ENCODE measurements at regions not wholly inside any gene's neighbourhood (a gene's known extent, or its start where the extent isn't known, plus 50 kb on each side); places are given as distances from the start of the nearest gene placed in this dataset.

- no peak for DNase-seq (ENCODE audit: low spot score)
- Histone ChIP-seq H3K27ac (peak overlapping the region in 1 of 2 donors; percentile 28), H3K4me3 (no peak overlapping the region), H3K4me1 (peaks cover 0 to 10% of the 10 kb centered on the region in 2 donors), H3K27me3 (no peaks in the 10 kb centered on the region), H3K36me3 (no peaks in the 10 kb centered on the region), H3K9me3 (no peaks in the 10 kb centered on the region)
- TF ChIP-seq, protein P1, sequence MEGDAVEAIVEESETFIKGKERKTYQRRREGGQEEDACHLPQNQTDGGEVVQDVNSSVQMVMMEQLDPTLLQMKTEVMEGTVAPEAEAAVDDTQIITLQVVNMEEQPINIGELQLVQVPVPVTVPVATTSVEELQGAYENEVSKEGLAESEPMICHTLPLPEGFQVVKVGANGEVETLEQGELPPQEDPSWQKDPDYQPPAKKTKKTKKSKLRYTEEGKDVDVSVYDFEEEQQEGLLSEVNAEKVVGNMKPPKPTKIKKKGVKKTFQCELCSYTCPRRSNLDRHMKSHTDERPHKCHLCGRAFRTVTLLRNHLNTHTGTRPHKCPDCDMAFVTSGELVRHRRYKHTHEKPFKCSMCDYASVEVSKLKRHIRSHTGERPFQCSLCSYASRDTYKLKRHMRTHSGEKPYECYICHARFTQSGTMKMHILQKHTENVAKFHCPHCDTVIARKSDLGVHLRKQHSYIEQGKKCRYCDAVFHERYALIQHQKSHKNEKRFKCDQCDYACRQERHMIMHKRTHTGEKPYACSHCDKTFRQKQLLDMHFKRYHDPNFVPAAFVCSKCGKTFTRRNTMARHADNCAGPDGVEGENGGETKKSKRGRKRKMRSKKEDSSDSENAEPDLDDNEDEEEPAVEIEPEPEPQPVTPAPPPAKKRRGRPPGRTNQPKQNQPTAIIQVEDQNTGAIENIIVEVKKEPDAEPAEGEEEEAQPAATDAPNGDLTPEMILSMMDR (IDR thresholded peaks at IDR 0.05): no peak
Observed at GRCh38 chr6:2351807-2352431, 106.5 kb upstream of the GMDS start.

- Histone ChIP-seq H3K27ac (no peak overlapping the region), H3K36me3 (no peaks in the 10 kb centered on the region), H3K27me3 (no peaks in the 10 kb centered on the region), H3K4me1 (peaks cover 0 to 10% of the 10 kb centered on the region in 2 donors), H3K9me3 (no peaks in the 10 kb centered on the region), H3K4me3 (no peak overlapping the region)
- no peak for DNase-seq (ENCODE audit: low spot score)
- TF ChIP-seq, protein P1 (IDR thresholded peaks at IDR 0.05): no peak
Observed at GRCh38 chr6:2351090-2351489, 105.7 kb upstream of the GMDS start.

DNA sequence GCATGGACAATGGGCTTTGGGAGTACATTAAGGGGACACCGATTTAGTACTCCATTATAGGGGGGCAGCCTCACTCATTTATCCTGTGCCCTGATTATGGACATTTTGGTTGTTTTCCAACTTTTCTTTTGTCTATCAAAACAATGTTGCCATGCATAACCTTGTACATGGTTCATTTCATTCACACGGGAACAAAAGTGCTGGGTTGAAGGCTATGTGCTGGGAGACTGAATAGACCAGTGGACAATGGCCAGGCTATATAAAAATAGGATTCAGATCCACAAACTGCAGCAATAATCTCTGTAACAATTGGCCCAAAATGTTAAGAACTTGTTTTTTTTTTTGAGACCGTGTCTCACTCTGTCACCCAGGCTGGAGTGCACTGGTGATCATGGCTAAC lies 100.7 kb upstream of the GMDS start:
- no peak for DNase-seq (ENCODE audit: low spot score)
- H3K36me3 ChIP-seq: no peaks in the 10 kb centered on the region
- no peak overlapping the region for H3K27ac ChIP-seq
- no peaks in the 10 kb centered on the region for H3K4me1 ChIP-seq
- H3K9me3 ChIP-seq: no peaks in the 10 kb centered on the region
- no peaks in the 10 kb centered on the region for H3K27me3 ChIP-seq
- TF ChIP-seq, protein P1 (IDR thresholded peaks at IDR 0.05): no peak
- H3K4me3 ChIP-seq: no peak overlapping the region

DNA sequence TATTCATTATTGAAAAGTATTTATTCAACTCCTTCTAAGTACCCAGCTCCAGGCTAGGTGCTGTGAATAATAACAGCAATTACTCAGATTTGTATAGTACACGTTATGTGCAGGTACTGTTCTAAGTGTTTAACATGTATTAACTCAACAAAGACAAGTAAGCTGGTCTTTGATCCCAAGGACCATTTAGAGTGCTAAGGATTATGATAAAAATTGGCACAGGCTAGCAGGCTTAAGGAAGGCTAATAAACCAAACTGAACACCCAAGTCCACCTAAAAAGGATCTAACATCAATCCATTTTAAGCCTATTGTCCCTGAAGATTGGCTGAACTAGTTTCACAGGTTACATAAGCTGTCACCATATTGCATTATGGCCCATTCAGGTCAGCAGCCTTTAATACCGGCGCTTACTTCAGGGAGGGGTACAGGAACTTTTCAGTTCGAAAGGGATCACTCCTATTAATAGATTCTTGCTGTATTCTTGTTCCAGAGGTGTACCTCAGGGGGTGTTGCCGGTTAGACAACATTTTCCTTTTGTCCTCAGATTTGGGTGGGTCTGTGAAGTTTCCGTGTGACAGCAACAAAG lies 99.0 kb upstream of the GMDS start:
- Histone ChIP-seq H3K27ac (no peak overlapping the region), H3K27me3 (no peaks in the 10 kb centered on the region), H3K36me3 (no peaks in the 10 kb centered on the region), H3K4me1 (no peaks in the 10 kb centered on the region), H3K4me3 (no peak overlapping the region), H3K9me3 (peaks cover 0 to 7% of the 10 kb centered on the region in 2 donors)
- TF ChIP-seq, protein P1 (IDR thresholded peaks at IDR 0.05): no peak
- DNase-seq (ENCODE audit: low spot score): no peak

GRCh38 chr6:2327591-2327990 lies 82.2 kb upstream of the GMDS start:
- no peak for DNase-seq (ENCODE audit: low spot score)
- Histone ChIP-seq H3K36me3 (no peaks in the 10 kb centered on the region), H3K9me3 (peaks cover 0 to 55% of the 10 kb centered on the region in 2 donors), H3K4me3 (no peak overlapping the region), H3K27ac (no peak overlapping the region), H3K4me1 (no peaks in the 10 kb centered on the region), H3K27me3 (no peaks in the 10 kb centered on the region)
- TF ChIP-seq, protein P1 (IDR thresholded peaks at IDR 0.05): no peak
